Activated B cell treated with CpG ODN at 0.5 μM for 24 hours (primary cell): ENCODE measurements at regions not wholly inside any gene's neighbourhood (a gene's known extent, or its start where the extent isn't known, plus 50 kb on each side); places are given as distances from the start of the nearest gene placed in this dataset.
"Not testable (repeated sequence)": the region's sequence is repeated elsewhere in the genome, so short reads cannot be mapped to it uniquely, and the experiment has no call there.

Experiments used
- ATAC-seq: fragments of 200-7000 bp; cut with Tn5 transposase; one replicate; pipeline ENCODE4 v1.10.0; 2021; ENCODE audit warnings: low read depth, mild to moderate bottlenecking, moderate library complexity
- CTCF ChIA-PET: fragments of 350-600 bp; sonication (Branson Sonifier 250); formaldehyde crosslinking; loops from one replicate; lab custom pipeline; 2021; ENCODE audit warnings: antibody characterized with exemption; lab: Charles Lee
- POLR2A ChIA-PET: fragments of 350-600 bp; sonication (Branson Sonifier 250); formaldehyde crosslinking; loops from one replicate; lab custom pipeline; 2021; ENCODE audit warnings: antibody characterized with exemption; lab: Charles Lee
- DNase-seq: peaks from one replicate; pipeline ENCODE4 v3.0.0; 2022
- H3K27ac Mint-ChIP-seq: one replicate; pipeline ENCODE4 v1.8.0; 2020; ENCODE audit warnings: mixed read lengths
- H3K27me3 Mint-ChIP-seq: one replicate; pipeline ENCODE4 v1.8.0; 2021; ENCODE audit warnings: mixed read lengths
- H3K36me3 Mint-ChIP-seq: one replicate; pipeline ENCODE4 v1.8.0; 2021; ENCODE audit warnings: low read depth, mixed read lengths
- H3K4me1 Mint-ChIP-seq: one replicate; pipeline ENCODE4 v1.8.0; 2021; ENCODE audit warnings: mixed read lengths
- H3K4me3 Mint-ChIP-seq: one replicate; pipeline ENCODE4 v1.8.0; 2020; ENCODE audit warnings: mild to moderate bottlenecking, mixed read lengths
- H3K9me3 Mint-ChIP-seq: one replicate; pipeline ENCODE4 v1.8.0; 2020; ENCODE audit warnings: mixed read lengths
- CTCF ChIP-seq: fragments of 200-600 bp; IDR thresholded peaks from one replicate; pipeline ENCODE4 v1.8.0; 2022; ENCODE audit warnings: antibody characterized with exemption, mild to moderate bottlenecking
- intact Hi-C: fragments of 100-400 bp; cut with micrococcal nuclease; formaldehyde crosslinking; loops from one replicate; pipeline ENCODE4 v1.15.1; 2024

GRCh38 chr11:116049383-116049782 is 545.2 kb upstream of the CADM1 start:
- POLR2A ChIA-PET = no interaction called here
- peaks cover 5% of the 10 kb centered on the region for H3K27me3 Mint-ChIP-seq
- H3K27ac Mint-ChIP-seq = no peak overlapping the region
- no peaks in the 10 kb centered on the region for H3K4me1 Mint-ChIP-seq
- H3K9me3 Mint-ChIP-seq = peaks cover 2% of the 10 kb centered on the region
- CTCF ChIA-PET = no interaction called here
- intact Hi-C loops = no loop called here
- H3K4me3 Mint-ChIP-seq = no peak overlapping the region
- TF ChIP-seq CTCF = no peak
- ATAC-seq (no peak), DNase-seq (no peak)
- H3K36me3 Mint-ChIP-seq = no peaks in the 10 kb centered on the region

GRCh38 chr11:116046127-116046526 is 541.9 kb upstream of the CADM1 start:
- H3K27me3 Mint-ChIP-seq = no peaks in the 10 kb centered on the region
- CTCF ChIA-PET = no interaction called here

GRCh38 chr11:116044941-116045340 is 540.7 kb upstream of the CADM1 start:
- peaks cover 2% of the 10 kb centered on the region for H3K9me3 Mint-ChIP-seq
- POLR2A ChIA-PET = no interaction called here
- H3K4me1 Mint-ChIP-seq = no peaks in the 10 kb centered on the region
- no peak overlapping the region for H3K27ac Mint-ChIP-seq
- CTCF ChIA-PET = no interaction called here
- H3K36me3 Mint-ChIP-seq = no peaks in the 10 kb centered on the region
- no peak for TF ChIP-seq CTCF
- H3K4me3 Mint-ChIP-seq = no peak overlapping the region
- DNase-seq = no peak
- no peak for ATAC-seq
- intact Hi-C loops = no loop called here
- H3K27me3 Mint-ChIP-seq = no peaks in the 10 kb centered on the region

More at GRCh38 chr11:116046127-116046526, 541.9 kb upstream of the CADM1 start:
- intact Hi-C loops = no loop called here
- no peaks in the 10 kb centered on the region for H3K4me1 Mint-ChIP-seq
- ATAC-seq (no peak), DNase-seq (no peak)
- no peak overlapping the region for H3K4me3 Mint-ChIP-seq
- TF ChIP-seq CTCF = no peak
- POLR2A ChIA-PET = no interaction called here
- no peak overlapping the region for H3K27ac Mint-ChIP-seq
- H3K36me3 Mint-ChIP-seq = no peaks in the 10 kb centered on the region
- peaks cover 2% of the 10 kb centered on the region for H3K9me3 Mint-ChIP-seq

- TF ChIP-seq CTCF = no peak
- intact Hi-C loops = no loop called here
- CTCF ChIA-PET = no interaction called here
- Mint-ChIP-seq H3K4me3 (no peak overlapping the region), H3K9me3 (peaks cover 2% of the 10 kb centered on the region), H3K36me3 (no peaks in the 10 kb centered on the region), H3K4me1 (no peaks in the 10 kb centered on the region), H3K27me3 (no peaks in the 10 kb centered on the region), H3K27ac (no peak overlapping the region)
- ATAC-seq = no peak
- POLR2A ChIA-PET = no interaction called here
- no peak for DNase-seq
These were observed 540.3 kb upstream of the CADM1 start for GRCh38 chr11:116044520-116044919.

- H3K27ac Mint-ChIP-seq = no peak overlapping the region
- CTCF ChIA-PET = no interaction called here
- no peak for ATAC-seq
- DNase-seq = no peak
- intact Hi-C loops = no loop called here
- no peaks in the 10 kb centered on the region for H3K36me3 Mint-ChIP-seq
- POLR2A ChIA-PET = no interaction called here
- H3K4me1 Mint-ChIP-seq = no peaks in the 10 kb centered on the region
- no peak overlapping the region for H3K4me3 Mint-ChIP-seq
- peaks cover 2% of the 10 kb centered on the region for H3K9me3 Mint-ChIP-seq
- H3K27me3 Mint-ChIP-seq = no peaks in the 10 kb centered on the region
- TF ChIP-seq CTCF = no peak
These were observed 539.6 kb upstream of the CADM1 start for GRCh38 chr11:116043857-116044256.

GRCh38 chr11:116043059-116043458 is 538.8 kb upstream of the CADM1 start:
- H3K27ac Mint-ChIP-seq, H3K4me3 Mint-ChIP-seq, ATAC-seq, H3K36me3 Mint-ChIP-seq, H3K4me1 Mint-ChIP-seq, DNase-seq, intact Hi-C loops, H3K9me3 Mint-ChIP-seq, POLR2A ChIA-PET, CTCF ChIA-PET, H3K27me3 Mint-ChIP-seq: not testable (repeated sequence)
